HCT116 (cell line): ENCODE measurements at regions not wholly inside any gene's neighbourhood (a gene's known extent, or its start where the extent isn't known, plus 50 kb on each side); places are given as distances from the start of the nearest gene placed in this dataset.

Experiments
- ATAC-seq: fragments of 200-7000 bp; cut with Tn5 transposase; 2 replicates; pipeline ENCODE4 v1.9.1; 2020; ENCODE audit warnings: mild to moderate bottlenecking, moderate library complexity
- BruUV-seq: library from RNA; stranded (reverse); fragments of 400-500 nt; replicated peaks from 2 replicates; lab custom pipeline; 2021; lab: Mats Ljungman, UMichigan
- CTCF ChIA-PET: fragments of 300-600 bp; sonication (Branson Sonifier 250); formaldehyde crosslinking; loops from one replicate; lab custom pipeline; 2021; ENCODE audit warnings: antibody characterized with exemption; lab: Charles Lee
- POLR2A ChIA-PET: fragments of 300-600, 350-600 bp; sonication (Branson Sonifier 250); formaldehyde crosslinking; loops from one replicate; lab custom pipeline; 2021; ENCODE audit warnings: antibody characterized with exemption; lab: Charles Lee
- RAD21 ChIA-PET, 2 experiments: fragments of 300-600 bp; sonication (Branson Sonifier 250); formaldehyde crosslinking; loops; one replicate each; lab custom pipeline; 2023; ENCODE audit warnings: low total read pairs in 2 of 2; ENCODE audit not compliant: uncharacterized antibody in 2 of 2, unreplicated experiment in 2 of 2, low non-redundant PET in 1 of 2; lab: Charles Lee
- DNase-seq: peaks from one replicate; pipeline ENCODE4 v3.0.0-alpha.2; 2010; ENCODE audit warnings: low read depth, low spot score
- H2AFZ ChIP-seq: fragments of 200-600 bp; shearing (Covaris generic), sonication (generic); 2 replicates; pipeline ENCODE4 v1.6.1; 2017; ENCODE audit warnings: low read depth, mixed run types, mixed read lengths, antibody characterized with exemption, low read length; ENCODE audit not compliant: poor library complexity, severe bottlenecking
- H3K27ac ChIP-seq: 2 replicates; pipeline ENCODE4 v1.5.1; 2012; ENCODE audit warnings: low read depth, low read length
- H3K27me3 ChIP-seq: fragments of 200-600 bp; sonication (generic); 2 replicates; pipeline ENCODE4 v1.6.1; 2016; ENCODE audit warnings: mixed run types, low read length, mixed read lengths; ENCODE audit not compliant: insufficient read depth
- H3K36me3 ChIP-seq, 2 experiments: fragments of 200-500 bp in 1 of 2; fragments of 200-600 bp in 1 of 2; sonication (Bioruptor generic) in 1 of 2; sonication (generic) in 1 of 2; 2 replicates each; pipeline versions ENCODE4 v1.5.1 to v1.6.1; 2014 to 2016; ENCODE audit warnings: low read length in 2 of 2, inconsistent platforms in 1 of 2, mixed read lengths in 1 of 2, mixed run types in 1 of 2; ENCODE audit not compliant: insufficient read depth in 2 of 2, control insufficient read depth in 1 of 2
- H3K4me1 ChIP-seq, 2 experiments: fragments of 200-600 bp in 1 of 2; sonication (generic) in 1 of 2; 2 replicates each; pipeline versions ENCODE4 v1.5.1 to v1.6.1; 2012 to 2017; ENCODE audit warnings: low read length in 2 of 2, inconsistent platforms in 1 of 2, mild to moderate bottlenecking in 1 of 2, mixed read lengths in 1 of 2, mixed run types in 1 of 2, moderate library complexity in 1 of 2; ENCODE audit not compliant: insufficient read depth in 2 of 2, control insufficient read depth in 1 of 2
- H3K4me2 ChIP-seq: fragments of 200-600 bp; sonication (generic); 2 replicates; pipeline ENCODE4 v1.6.1; 2017; ENCODE audit warnings: mixed run types, low read length, mixed read lengths
- H3K4me3 ChIP-seq, 2 experiments: fragments of 200-600 bp in 1 of 2; sonication (generic) in 1 of 2; replicated peaks in 1 of 2; 2 replicates each; pipeline ENCODE4 v1.5.1; 2011 to 2016; ENCODE audit warnings: low read length in 2 of 2, control low read depth in 1 of 2, low read depth in 1 of 2, mild to moderate bottlenecking in 1 of 2, mixed read lengths in 1 of 2, mixed run types in 1 of 2
- H3K79me2 ChIP-seq: fragments of 200-600 bp; sonication (generic); 2 replicates; pipeline ENCODE4 v1.6.1; 2017; ENCODE audit warnings: mild to moderate bottlenecking, mixed run types, low read length, moderate library complexity, mixed read lengths; ENCODE audit not compliant: insufficient read depth
- H3K9ac ChIP-seq: fragments of 200-600 bp; sonication (generic); 2 replicates; pipeline ENCODE4 v1.6.1; 2016; ENCODE audit warnings: low read length, mixed read lengths
- H3K9me2 ChIP-seq: fragments of 200-600 bp; sonication (generic), shearing (Covaris generic); 2 replicates; pipeline ENCODE4 v1.6.1; 2017; ENCODE audit warnings: mixed run types, mild to moderate bottlenecking, moderate library complexity; ENCODE audit not compliant: insufficient read depth
- H3K9me3 ChIP-seq, 2 experiments: fragments of 200-500 bp in 1 of 2; fragments of 200-600 bp in 1 of 2; sonication (Bioruptor generic) in 1 of 2; sonication (generic) in 1 of 2; 2 replicates each; pipeline ENCODE4 v1.6.1; 2014 to 2017; ENCODE audit warnings: low read length in 2 of 2, mixed read lengths in 2 of 2, inconsistent platforms in 1 of 2, low read depth in 1 of 2, mild to moderate bottlenecking in 1 of 2, mixed run types in 1 of 2, moderate library complexity in 1 of 2; ENCODE audit not compliant: control insufficient read depth in 1 of 2, insufficient read depth in 1 of 2
- H4K20me1 ChIP-seq: fragments of 200-600 bp; sonication (generic), shearing (Covaris generic); 2 replicates; pipeline ENCODE4 v1.6.1; 2017; ENCODE audit warnings: mixed run types, mild to moderate bottlenecking, moderate library complexity; ENCODE audit not compliant: insufficient read depth
- ATF3 ChIP-seq: IDR thresholded peaks from 2 replicates; pipeline ENCODE4 v1.6.1; 2012
- CEBPB ChIP-seq: IDR thresholded peaks from 2 replicates; pipeline ENCODE4 v1.6.1; 2012; ENCODE audit warnings: low read depth
- CTCF ChIP-seq, 3 experiments: fragments of 200-600 bp in 1 of 3; sonication (generic) in 1 of 3; IDR thresholded peaks in 2 of 3; conservative IDR thresholded peaks in 1 of 3; 2 replicates each; pipeline ENCODE4 v1.5.1; 2012 to 2017; ENCODE audit warnings: low read depth in 2 of 3, low read length in 2 of 3, antibody characterized with exemption in 1 of 3, borderline replicate concordance in 1 of 3, control low read depth in 1 of 3, mild to moderate bottlenecking in 1 of 3, mixed read lengths in 1 of 3, mixed run types in 1 of 3, moderate library complexity in 1 of 3; ENCODE audit not compliant: insufficient read depth in 1 of 3
- ELF1 ChIP-seq: IDR thresholded peaks from 2 replicates; pipeline ENCODE4 v1.6.1; 2012; ENCODE audit warnings: low read depth, borderline replicate concordance
- FOSL1 ChIP-seq: IDR thresholded peaks from 2 replicates; pipeline ENCODE4 v1.6.1; 2012; ENCODE audit warnings: low read depth
- JUND ChIP-seq: IDR thresholded peaks from 2 replicates; pipeline ENCODE4 v1.6.1; 2012
- MAX ChIP-seq: IDR thresholded peaks from 2 replicates; pipeline ENCODE4 v1.6.1; 2012
- POLR2AphosphoS5 ChIP-seq: IDR thresholded peaks from 2 replicates; pipeline ENCODE4 v1.6.1; 2011; ENCODE audit warnings: mild to moderate bottlenecking, low read depth, low read length, moderate library complexity
- RAD21 ChIP-seq: IDR thresholded peaks from 2 replicates; pipeline ENCODE4 v1.6.1; 2012; ENCODE audit warnings: low read depth, mild to moderate bottlenecking
- REST ChIP-seq: IDR thresholded peaks from 2 replicates; pipeline ENCODE4 v1.6.1; 2012; ENCODE audit warnings: low read depth
- SIN3A ChIP-seq: IDR thresholded peaks from 2 replicates; pipeline ENCODE4 v1.6.1; 2012; ENCODE audit warnings: low read depth
- SRF ChIP-seq: IDR thresholded peaks from 2 replicates; pipeline ENCODE4 v1.6.1; 2012; ENCODE audit warnings: low read depth
- YY1 ChIP-seq: IDR thresholded peaks from 2 replicates; pipeline ENCODE4 v1.6.1; 2011; ENCODE audit warnings: low read length, low read depth, moderate library complexity, mild to moderate bottlenecking; ENCODE audit not compliant: insufficient replicate concordance; ENCODE audit errors: extremely low read depth
- ZBTB33 ChIP-seq: IDR thresholded peaks from 2 replicates; pipeline ENCODE4 v1.6.1; 2011; ENCODE audit warnings: mild to moderate bottlenecking, low read length, moderate library complexity; ENCODE audit not compliant: insufficient replicate concordance; ENCODE audit errors: extremely low read depth
- ZFX ChIP-seq: fragments of 450-650 bp; IDR thresholded peaks from 2 replicates; pipeline ENCODE4 v1.6.1; 2017
- intact Hi-C: fragments of 100-400 bp; cut with micrococcal nuclease; formaldehyde crosslinking; loops from 2 replicates; pipeline ENCODE4 v1.10.0; 2022

GRCh38 chr6:125547381-125547780 lies 202.1 kb upstream of the HEY2 start:
- no peak overlapping the region for H3K4me2 ChIP-seq
- H3K36me3 ChIP-seq = no peaks in the 10 kb centered on the region
- ChIA-PET POLR2A (interaction anchor here (1.2 kb wide), 1 partner anchor 12 kb away, joined by 3 read pairs; no protein-coding TSS in a partner anchor), RAD21 (no interaction called here), CTCF (no interaction called here)
- no peaks in the 10 kb centered on the region for H3K9me2 ChIP-seq
- TF ChIP-seq ZBTB33 (no peak), CEBPB (no peak), REST (no peak), FOSL1 (no peak), SIN3A (no peak), POLR2AphosphoS5 (no peak), JUND (no peak), CTCF (IDR thresholded peaks at IDR 0.05 in 2 of 3, conservative IDR thresholded peaks at IDR 0.05 in 1 of 3; ENCODE audit: borderline replicate concordance in 1 of 3, insufficient read depth in 1 of 3, low read depth in 2 of 3, low read length in 2 of 3) (no peak), MAX (no peak), RAD21 (no peak), SRF (no peak), ELF1 (no peak), ATF3 (no peak), YY1 (no peak), ZFX (no peak)
- H3K4me3 ChIP-seq = no peak overlapping the region
- DNase-seq (no peak), ATAC-seq (no peak)
- no peak overlapping the region for H3K27ac ChIP-seq
- no peaks in the 10 kb centered on the region for H3K9me3 ChIP-seq
- no peak overlapping the region for H2AFZ ChIP-seq
- no peaks in the 10 kb centered on the region for H4K20me1 ChIP-seq
- no TSS peak for BruUV-seq
- H3K4me1 ChIP-seq = 0 out of 4 replicates have a peak, but pooled peaks cover 0 to 3% of the 10 kb centered on the region in 2 experiments
- no peak overlapping the region for H3K9ac ChIP-seq
- H3K79me2 ChIP-seq = no peaks in the 10 kb centered on the region
- peaks cover 31% of the 10 kb centered on the region for H3K27me3 ChIP-seq
- intact Hi-C loops = no loop called here
